Suprapubic skin (tissue), 3 donors: ENCODE measurements at regions not wholly inside any gene's neighbourhood (a gene's known extent, or its start where the extent isn't known, plus 50 kb on each side); places are given as distances from the start of the nearest gene placed in this dataset.

Experiments
- CTCF ChIP-seq, 2 donors: fragments of 200-600 bp in 1 of 2; fragments of 450-650 bp in 1 of 2; sonication (generic) in 1 of 2; IDR thresholded peaks; one replicate each; pipeline ENCODE4 v1.5.1; 2016 to 2019; ENCODE audit warnings: antibody characterized with exemption in 2 of 2, mild to moderate bottlenecking in 1 of 2, moderate library complexity in 1 of 2
- POLR2A ChIP-seq, 2 donors: fragments of 450-650 bp; IDR thresholded peaks; one replicate each; pipeline ENCODE4 v1.6.1; 2017; ENCODE audit warnings: antibody characterized with exemption in 2 of 2, mild to moderate bottlenecking in 2 of 2, moderate library complexity in 2 of 2

GRCh38 chr4:3715855-3716630 is 50.1 kb upstream of the ADRA2C start:
- TF ChIP-seq CTCF (IDR thresholded peaks at IDR 0.05) (no peak), POLR2A (IDR thresholded peaks at IDR 0.05) (no peak)
